Ramos (cell line): ENCODE measurements at regions not wholly inside any gene's neighbourhood (a gene's known extent, or its start where the extent isn't known, plus 50 kb on each side); places are given as distances from the start of the nearest gene placed in this dataset.
"Not testable (repeated sequence)": the region's sequence is repeated elsewhere in the genome, so short reads cannot be mapped to it uniquely, and the experiment has no call there.

Experiments
- in situ Hi-C: fragments of 300-500 bp; cut with MboI; formaldehyde crosslinking; loops from one replicate; pipeline ENCODE4 v1.14.3; 2022; ENCODE audit warnings: low sequenced_read_pairs; ENCODE audit not compliant: unreplicated experiment

- in situ Hi-C loops, result loop anchor here (25.0 kb wide), 1 partner anchor 389 kb away; no protein-coding TSS in a partner anchor
Measured at GRCh38 chr10:60626037-60626436, 152.2 kb upstream of the CDK1 start.

- in situ Hi-C loops, result no loop called here
Measured at GRCh38 chr10:60623627-60624026, 154.7 kb upstream of the CDK1 start.

GRCh38 chr10:60621018-60621417, 157.3 kb upstream of the CDK1 start:
- in situ Hi-C loops, result no loop called here

GRCh38 chr10:60618861-60619260, 159.4 kb upstream of the CDK1 start:
- in situ Hi-C loops, result no loop called here

GRCh38 chr10:60615541-60615940, 162.7 kb upstream of the CDK1 start:
- in situ Hi-C loops, result no loop called here

- in situ Hi-C loops, result no loop called here
Measured at GRCh38 chr10:60614363-60614762, 163.9 kb upstream of the CDK1 start.

GRCh38 chr10:60613434-60613833, 164.8 kb upstream of the CDK1 start:
- in situ Hi-C loops, result no loop called here

- in situ Hi-C loops, result no loop called here
Measured at GRCh38 chr10:60611291-60611747, 167.0 kb upstream of the CDK1 start.

- in situ Hi-C loops, result no loop called here
Measured at GRCh38 chr10:60607372-60607771, 170.9 kb upstream of the CDK1 start.

- in situ Hi-C loops, result no loop called here
Measured at GRCh38 chr10:60606343-60607080, 171.8 kb upstream of the CDK1 start.

GRCh38 chr10:60605476-60605875, 172.8 kb upstream of the CDK1 start:
- in situ Hi-C loops, result no loop called here

GRCh38 chr10:60604342-60604741, 173.9 kb upstream of the CDK1 start:
- in situ Hi-C loops, result no loop called here

GRCh38 chr10:60597513-60597912, 180.8 kb upstream of the CDK1 start:
- in situ Hi-C loops, result no loop called here

- in situ Hi-C loops, result no loop called here
Measured at GRCh38 chr10:60595852-60596251, 182.4 kb upstream of the CDK1 start.

GRCh38 chr10:60594476-60595051, 183.7 kb upstream of the CDK1 start:
- in situ Hi-C loops, result no loop called here

GRCh38 chr10:60591119-60591518, 187.2 kb upstream of the CDK1 start:
- in situ Hi-C loops, result no loop called here

GRCh38 chr10:60589376-60589775, 188.9 kb upstream of the CDK1 start:
- in situ Hi-C loops, result no loop called here

- in situ Hi-C loops, result not testable (repeated sequence)
Measured at GRCh38 chr10:60581782-60582181, 192.1 kb upstream of the ANK3 start.

GRCh38 chr10:60578217-60578616, 188.5 kb upstream of the ANK3 start:
- in situ Hi-C loops, result no loop called here

GRCh38 chr10:60576130-60577069, 186.7 kb upstream of the ANK3 start:
- in situ Hi-C loops, result no loop called here

GRCh38 chr10:60575105-60575504, 185.4 kb upstream of the ANK3 start:
- in situ Hi-C loops, result no loop called here
